GM04503 (cell line): ENCODE measurements at regions not wholly inside any gene's neighbourhood (a gene's known extent, or its start where the extent isn't known, plus 50 kb on each side); places are given as distances from the start of the nearest gene placed in this dataset.
"Not testable (repeated sequence)": the region's sequence is repeated elsewhere in the genome, so short reads cannot be mapped to it uniquely, and the experiment has no call there.

ENCODE experiments used
- DNase-seq: peaks from one replicate; pipeline ENCODE4 v3.0.0-alpha.2; 2012; ENCODE audit warnings: low read depth

DNA sequence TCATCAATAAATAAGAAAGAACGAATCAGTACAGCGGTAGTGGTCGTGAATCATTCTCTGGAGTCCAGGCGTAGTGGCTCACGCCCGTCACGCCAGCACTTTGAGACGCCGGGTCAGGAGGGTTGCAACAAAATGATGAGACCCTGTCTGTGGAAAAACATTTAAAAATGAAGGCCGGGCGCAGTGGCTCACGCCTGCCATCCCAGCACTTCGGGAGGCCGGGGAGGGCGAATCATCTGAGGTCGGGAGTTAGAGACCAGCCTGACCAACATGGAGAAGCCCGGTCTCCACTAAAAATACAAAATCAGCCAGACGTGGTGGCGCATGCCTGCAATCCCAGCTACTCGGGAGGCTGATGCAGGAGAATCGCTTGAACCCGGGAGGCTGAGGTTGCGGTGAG lies 111.8 kb upstream of the ANKRD30BL start:
- not testable (repeated sequence) for DNase-seq

DNA sequence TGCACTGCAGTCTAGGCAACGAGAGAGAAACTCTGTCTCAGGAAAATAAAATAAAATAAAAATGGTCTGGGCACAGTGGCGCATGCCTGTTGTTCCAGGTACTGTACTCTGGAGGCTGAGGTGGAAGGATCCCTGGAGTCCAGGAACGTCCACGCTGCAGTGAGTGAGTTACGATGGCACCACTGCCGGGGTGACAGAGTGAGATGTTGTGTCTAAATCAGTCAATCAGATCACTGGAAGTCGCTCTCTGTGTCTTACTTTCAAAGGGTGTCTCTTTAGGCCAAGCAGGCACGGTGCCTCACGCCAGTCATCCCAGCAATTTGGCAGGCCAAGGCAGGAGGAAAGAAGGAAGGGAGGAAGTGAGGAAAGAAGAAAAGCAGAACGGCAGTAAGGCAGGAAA lies 112.2 kb upstream of the ANKRD30BL start:
- DNase-seq, result no peak

DNA sequence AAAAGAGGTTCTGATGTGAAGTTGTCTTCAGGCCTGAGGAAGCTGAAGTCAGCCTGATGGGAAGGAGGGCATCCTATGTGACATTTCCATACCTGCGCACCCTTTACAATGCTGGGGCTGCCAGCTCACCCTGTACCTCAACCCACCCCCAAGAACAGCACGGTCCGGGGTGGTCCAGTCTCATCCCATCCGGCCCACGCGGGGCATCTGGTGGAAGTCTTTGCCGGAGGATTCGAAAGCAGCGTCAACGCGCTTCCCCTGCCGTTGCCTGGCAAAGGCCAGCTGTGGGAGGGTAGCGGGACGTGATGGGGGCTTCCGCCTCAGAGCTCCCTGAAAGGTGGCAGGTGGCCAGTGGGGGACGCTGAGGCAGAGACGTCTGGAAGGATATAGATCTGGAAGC lies 113.6 kb upstream of the ANKRD30BL start:
- no peak for DNase-seq

DNA sequence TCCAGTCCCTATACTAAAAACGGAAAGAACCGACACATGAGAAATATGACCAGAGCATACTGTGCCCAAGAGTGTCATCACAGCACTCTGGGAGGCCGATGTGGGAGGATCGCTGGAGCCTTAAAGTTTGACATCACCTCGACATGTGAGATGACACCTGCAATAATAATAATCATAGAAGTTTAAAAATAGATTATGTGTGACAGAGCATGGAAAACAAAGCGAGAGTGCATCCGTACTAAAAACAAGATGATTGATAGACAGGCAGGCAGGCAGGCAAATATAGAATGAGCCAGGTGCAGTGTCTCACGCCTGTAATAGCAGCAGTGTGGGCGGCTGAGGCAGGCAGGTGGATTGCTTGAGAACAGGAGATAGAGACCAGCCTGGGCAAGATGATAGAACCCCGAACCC lies 114.8 kb upstream of the ANKRD30BL start:
- DNase-seq, result no peak

DNA sequence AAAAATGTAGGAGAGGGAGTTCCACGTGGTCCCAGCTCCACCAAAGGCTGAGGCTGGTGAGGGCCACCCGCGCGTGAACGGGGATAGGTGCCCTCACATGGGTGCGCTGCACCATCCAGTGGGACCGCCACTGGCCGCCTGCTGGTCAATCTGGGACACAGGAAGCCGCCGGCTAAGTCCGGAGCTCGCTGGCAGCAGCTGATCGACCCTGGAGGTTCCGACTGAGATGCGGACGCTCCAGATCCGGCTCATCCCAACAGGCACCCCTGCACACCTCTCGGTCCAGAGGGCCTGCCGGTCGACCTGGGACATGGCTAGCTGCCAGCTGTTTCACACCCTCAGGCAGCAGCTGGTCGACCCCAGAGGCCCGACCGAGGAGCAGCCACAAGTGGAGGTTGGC lies 116.5 kb upstream of the ANKRD30BL start:
- DNase-seq, result no peak

DNA sequence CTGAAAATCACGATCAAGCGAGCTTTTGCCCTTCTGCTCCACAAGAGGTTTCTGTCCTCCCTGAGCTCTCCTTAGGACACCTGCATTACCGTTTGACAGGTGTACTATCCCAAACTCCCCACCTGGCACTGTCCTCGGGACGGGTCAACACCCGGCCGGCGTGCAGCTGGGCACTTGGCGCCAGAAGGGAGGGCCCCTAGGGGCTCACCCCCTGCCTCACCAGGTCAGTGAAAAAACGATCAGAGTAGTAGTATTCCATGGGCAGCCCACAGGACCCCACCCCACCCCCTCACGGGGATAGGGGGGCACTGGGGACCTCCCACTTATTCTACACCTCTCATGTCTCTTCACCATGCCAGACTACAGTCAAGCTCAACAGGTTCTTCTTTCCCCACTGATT lies 117.6 kb upstream of the ANKRD30BL start:
- no peak for DNase-seq

DNA sequence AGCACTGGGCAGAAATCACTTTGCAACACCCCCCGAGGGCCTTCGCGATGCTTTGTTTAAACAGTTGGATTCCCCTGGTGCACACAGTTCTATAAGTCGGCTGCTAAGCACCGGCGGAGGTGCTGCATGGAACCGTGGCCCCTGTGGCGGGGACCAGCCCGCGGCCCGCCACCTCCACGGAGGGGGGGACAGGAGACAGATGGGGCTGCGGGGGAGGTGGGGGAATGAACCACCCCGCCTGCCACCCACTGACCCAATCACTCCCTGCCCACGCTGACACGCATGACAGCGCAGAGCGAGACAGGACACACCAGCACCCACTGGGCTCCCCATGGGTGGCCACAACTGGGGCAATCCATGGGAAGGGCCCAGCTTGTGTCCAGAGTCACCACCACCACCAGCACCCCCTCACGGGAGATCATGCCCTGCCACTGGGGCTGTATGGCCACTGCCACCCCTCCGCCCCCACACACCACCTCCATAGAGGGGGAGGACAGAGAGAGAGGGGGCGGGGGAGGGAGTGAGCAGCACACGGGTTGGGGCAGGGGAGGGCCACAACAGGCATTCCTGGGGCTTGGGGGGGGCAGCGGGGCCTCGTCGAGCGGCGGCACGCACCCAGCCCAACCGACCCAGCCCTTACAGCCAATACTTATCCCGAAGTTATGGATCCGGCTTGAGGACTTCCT lies 118.3 kb upstream of the ANKRD30BL start:
- no peak for DNase-seq

DNA sequence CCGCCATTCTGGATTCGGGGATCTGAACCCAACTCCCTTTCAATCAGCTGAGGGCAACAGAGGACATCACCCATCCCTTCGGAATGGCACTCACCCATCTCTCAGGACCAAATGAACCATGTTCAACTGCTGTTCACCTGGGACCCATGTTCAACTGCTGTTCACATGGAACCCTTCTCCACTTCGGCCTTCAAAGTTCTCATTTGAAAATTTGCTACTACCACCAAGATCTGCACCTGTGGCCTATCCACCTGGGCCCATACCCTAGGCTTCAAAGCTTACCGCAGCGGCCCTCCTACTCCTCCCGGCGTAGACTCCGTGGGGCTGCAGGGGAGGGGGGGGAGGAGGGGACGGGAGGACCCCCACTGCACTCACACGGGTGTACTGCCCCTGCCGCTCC lies 119.2 kb upstream of the ANKRD30BL start:
- DNase-seq, result no peak

DNA sequence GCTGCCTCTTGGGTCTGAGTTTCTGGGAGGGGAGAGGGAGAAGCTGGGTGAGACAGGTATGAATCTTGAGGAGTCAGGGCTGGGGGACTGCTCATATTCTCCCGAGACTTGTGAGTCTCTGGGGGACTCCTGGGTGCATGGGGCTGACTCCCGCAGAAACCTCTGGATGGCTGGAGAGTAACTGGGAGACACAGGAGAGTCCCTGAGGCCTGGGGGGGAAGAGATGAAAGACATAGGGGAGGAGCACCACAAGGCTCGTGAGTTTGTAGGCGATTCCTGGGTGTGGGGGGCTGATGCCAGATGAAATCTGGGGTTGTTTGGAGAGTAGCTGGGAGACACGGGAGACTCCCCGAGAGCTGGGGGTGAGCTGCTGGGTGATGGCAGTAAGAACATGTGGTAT lies 120.4 kb upstream of the ANKRD30BL start:
- DNase-seq, result not testable (repeated sequence)

DNA sequence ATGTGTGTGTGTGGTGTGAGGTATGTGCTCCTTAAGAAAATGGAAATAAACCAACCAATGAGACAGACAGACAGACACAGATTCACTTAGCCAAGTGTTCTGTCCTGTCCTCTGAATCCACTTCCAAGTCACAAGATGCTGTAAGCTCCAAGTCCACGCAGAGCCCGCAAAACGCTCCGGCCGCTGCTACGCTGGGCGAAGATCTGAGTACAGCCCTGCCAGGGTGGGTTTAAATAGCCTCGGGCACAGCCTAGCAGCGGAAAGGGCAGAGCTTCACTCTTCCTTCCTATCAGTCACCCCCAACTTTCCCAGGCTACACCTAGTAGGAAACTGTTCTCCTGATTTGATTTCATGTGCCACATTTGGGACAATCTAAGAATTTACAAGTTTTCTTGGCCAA lies 121.2 kb upstream of the ANKRD30BL start:
- DNase-seq, result no peak

DNA sequence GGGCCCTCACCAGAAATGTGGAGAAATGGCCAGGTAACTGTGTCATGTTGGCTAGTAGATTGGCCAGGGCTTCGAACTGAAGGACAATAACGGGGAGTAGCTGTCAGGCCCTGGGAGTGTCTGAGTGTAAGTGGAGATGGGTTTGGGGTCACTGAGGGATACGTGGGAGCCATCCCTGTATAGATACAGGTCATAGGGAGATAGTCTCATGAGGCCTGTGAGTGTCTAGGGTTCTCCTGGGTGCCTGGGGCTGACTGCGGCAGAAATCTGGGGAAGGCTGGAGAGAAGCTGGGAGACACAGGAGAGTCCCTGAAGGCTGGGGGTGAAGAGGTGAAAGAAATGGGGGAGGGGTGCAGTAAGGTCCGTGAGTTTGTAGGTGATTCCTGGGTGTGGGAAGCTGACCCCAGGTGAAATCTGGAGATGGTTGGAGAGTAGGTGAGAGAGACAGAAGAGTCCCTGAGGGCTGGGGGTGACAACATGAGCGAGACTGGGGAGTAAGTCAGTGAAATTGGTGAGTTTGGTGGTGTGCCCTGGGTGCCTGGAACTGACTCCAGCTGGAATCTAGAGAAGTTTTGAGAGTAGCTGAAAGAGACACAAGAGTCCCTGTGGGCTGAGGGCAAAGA lies 124.6 kb upstream of the ANKRD30BL start:
- not testable (repeated sequence) for DNase-seq

DNA sequence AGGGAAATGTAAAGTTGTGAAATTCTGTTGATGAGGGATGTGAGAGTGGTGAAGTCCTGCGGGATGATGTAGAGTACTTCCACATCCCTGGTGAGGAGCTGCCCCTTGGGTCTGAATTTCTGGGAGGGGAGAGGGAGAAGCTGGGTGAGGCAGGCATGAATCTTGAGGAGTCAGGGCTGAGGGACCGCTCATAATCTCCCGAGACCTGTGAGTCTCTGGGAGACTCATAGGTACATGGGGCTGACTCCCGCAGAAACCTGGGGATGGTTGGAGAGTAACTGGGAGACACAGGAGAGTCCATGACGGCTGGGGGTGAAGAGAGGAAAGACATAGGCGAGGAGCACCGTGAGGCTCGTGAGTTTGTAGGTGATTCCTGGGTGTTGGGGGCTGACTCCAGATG lies 126.2 kb upstream of the ANKRD30BL start:
- not testable (repeated sequence) for DNase-seq

DNA sequence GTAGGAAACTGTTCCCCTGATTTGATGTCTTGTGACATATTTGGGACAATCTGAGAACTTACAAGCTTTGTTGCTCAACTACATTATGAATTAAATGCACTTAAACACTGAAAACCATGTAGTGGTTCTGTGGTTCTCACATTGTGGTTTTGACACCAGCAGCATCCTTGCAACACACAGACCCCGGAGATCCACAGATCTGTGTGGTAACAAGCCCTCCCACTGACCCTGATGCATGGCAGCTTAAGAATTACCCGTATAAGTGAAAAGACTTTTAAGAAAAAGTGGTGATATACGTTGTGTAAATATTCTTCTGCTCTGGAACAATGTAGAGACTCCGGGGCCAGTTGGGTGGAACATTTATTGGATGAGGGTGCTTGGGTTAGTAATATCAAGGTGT lies 127.4 kb upstream of the ANKRD30BL start:
- not testable (repeated sequence) for DNase-seq

DNA sequence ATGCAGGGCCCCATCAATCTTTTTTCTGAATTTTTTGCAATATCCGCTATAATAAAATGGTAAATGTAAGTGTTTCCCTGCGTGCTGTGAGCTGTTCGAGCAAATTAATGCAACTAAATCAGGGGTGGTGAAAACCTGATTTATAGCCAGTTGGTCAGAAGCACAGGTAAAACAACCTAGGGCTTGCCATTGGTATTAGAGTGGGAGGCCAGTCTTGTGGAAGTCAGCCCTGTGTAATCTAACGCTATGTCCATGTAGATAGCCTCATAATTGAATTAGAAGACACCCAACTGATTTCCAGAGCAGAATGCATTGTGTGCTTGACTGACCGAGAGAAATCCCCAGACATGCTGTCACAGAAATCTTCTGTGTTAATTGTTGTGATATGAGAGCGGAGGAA lies 126.8 kb upstream of the GPR39 start:
- DNase-seq, result not testable (repeated sequence)

DNA sequence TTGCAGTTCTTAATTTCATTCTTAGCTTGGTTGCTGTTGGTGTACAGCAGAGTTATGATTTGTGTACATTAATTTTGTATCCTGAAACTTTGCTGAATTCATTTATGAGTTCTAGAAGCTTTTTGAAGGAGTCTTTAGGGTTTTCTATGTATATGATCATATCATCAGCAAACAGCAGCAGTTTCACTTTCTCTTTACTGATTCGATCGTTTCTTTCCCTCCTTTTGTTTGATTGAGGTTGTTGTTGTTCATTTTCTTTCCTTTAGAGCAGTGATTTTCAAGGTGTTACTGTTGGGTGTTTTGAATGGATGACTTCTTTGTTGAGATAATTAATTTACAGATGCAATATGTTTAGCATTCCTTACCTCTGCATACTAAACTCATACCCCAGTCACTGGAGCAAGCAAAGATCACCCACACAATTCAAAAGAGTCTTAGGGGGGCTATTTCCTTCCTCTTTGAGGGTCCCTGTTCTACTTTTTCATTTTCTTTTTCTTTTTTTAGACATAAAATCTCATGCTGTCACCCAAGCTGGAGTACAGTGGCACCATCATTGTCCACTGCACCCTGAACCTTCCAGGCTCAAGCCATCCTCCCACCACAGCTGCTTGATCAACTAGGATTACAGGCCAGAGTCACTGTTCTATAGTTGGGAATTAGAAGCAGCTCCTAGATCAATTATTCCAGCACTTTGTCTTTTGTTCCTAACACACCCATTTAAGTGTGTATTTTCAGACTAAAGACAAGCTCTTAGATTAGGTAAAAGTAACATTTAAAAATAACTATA lies 115.8 kb upstream of the GPR39 start:
- not testable (repeated sequence) for DNase-seq

DNA sequence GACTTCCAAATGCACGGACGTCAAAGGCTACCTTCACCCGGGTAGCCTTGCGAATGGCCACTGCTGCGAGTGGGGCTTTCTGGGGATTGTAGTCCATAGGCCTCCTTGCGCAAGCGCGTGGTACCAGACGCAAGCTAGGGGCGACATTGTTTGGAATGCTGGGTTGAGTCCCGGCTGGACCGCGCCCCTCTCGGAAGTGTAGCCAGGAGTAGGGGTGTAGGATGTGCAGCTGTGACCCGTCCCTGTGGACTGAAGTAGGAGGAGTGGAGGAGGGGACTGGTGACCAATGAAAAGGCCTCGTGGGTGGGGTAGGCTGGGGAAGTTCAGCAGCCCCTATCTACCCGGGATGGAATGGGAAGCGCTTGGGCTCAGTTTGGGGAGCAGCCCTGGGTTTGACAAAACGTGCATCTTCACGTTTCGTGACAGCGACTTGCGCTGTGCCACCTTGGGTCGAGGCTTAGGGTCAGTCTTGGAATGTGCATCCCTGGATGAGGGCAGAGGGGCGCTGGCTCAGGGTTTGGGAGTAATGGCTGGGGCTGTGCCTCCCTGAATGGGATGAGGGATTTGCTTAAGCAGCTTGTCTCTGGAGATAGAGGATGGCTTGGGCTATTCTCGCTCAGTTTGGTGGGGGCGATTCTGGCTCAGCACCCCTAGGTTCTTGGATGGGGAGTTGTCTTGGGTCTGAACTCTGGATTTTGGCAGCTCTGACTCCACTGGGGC lies 111.8 kb upstream of the GPR39 start:
- DNase-seq, result not testable (repeated sequence)

DNA sequence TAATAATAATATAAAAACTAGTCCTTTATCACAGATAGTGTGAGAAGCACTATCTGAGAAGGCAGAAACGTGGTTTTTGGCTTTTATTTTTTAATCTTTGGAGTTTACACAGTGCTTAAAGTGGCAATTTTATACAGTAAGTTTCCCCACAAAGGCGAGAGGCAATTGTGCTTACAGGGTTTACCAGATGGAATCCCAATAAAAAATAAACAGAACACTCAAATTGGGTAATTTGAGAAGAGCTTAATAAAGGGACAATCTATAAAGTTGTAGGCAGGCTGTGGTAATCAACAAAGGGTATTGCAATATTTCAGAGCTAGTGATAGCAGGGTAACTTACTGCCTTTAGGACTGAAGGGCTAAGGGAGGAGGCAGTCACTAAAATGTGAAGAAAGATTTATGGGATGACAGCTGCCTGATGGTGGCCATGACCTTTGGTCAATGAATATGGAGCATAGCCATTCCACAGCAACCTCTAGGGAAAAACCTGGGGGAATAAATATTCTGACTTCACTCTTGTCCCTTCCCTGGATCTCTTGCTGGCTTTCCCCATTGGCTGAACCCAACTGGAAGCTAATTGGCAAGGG lies 108.9 kb upstream of the GPR39 start:
- DNase-seq, result not testable (repeated sequence)

DNA sequence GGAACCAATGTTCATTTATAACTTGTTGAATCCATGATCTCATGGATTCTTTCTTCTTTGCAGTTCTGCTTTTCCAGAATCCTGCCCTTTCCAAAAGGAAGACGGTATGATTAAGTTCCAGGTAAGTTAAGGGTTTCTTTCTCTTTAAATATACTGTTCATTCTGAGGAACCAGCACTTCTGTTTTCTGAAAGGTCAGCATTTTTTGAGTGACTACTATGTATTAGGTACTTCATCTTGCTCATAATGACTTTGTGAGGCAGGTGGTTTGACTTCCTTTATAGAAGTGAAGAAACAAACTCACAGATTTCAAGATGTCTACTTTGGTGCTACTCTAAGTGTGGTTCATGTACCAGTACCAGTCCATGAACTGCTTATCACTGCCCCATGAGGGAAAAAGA lies 107.4 kb upstream of the GPR39 start:
- DNase-seq, result not testable (repeated sequence)

DNA sequence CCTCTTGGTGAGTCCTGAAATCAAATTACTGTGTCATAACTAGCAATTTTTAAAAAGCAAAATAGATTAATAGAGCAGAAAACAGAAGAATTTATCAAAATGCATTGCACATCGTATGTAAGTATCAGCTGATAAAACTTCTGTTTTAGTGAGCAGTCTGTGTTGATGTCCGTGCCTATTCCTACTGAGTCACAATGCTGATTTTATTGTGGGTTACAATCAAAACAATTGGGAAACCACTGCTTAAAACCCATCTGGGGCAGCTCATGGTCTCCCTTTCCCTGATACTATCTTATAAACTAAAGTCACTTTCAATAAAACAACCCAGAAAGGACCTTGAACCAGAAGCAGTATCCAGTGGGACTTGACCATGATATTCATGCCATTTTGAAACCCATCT lies 101.1 kb upstream of the GPR39 start:
- not testable (repeated sequence) for DNase-seq

DNA sequence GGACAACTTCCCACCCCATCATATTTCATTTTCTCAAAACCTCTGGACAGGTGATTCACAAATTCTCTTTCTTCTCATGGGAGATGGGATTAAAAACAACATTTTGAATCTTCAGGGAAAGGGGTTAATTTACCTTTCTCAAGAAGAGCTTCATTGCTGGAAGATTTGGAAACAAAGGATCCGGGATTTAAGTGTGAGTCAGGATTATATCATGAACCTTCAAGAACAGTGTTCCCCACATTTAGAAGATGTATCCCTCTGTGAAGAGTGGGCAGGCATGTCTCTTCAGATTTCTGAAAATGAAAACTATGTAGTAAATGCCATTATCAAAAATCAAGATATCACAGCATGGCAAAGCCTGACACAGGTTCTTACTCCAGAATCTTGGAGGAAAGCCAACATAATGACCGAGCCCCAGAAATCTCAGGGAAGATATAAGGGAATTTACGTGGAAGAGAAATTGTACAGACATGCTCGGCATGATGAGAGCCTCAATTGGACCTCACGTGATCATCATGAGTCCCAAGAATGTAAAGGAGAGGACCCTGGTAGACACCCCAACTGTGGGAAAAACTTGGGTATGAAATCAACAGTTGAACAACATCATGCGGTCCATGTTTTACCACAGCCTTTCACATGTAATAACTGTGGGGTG lies 99.5 kb upstream of the GPR39 start:
- not testable (repeated sequence) for DNase-seq

DNA sequence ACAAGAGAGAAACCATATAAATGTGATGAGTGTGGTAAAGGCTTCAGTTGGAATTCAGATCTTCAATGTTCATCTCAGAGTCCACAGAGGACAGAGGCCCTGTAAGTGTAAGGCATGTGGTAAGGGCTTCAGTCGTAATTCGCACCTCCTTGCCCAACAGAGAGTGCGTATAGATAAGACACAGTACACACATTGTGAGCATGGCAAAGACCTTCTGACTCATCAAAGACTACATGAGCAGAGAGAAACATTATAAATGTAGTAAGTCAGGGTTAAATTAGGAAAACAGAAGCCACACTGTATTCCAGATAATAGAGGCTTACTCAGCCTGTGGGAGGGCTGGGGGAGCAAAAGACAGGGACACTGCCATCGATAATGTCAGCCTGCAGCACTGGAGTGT lies 98.1 kb upstream of the GPR39 start:
- not testable (repeated sequence) for DNase-seq

DNA sequence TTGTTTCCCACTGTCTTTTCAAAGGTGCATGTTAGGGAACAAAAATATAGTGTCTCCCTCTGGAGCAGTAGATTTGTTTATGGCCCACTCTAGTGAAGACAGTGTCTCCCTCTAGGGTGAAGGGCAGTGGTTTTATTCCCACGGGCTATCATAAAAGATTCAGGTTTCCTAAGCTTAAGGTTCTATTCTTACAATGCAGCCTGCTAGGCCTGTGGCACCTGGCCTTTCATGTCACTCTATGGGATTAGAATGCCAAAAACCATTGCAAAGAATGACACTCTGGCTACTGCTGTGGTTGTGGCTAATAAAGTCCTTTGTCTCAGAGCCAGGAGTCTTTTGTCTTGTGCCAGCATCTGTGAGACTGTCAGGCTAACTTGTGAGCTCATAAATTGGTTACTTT lies 92.6 kb upstream of the GPR39 start:
- DNase-seq, result not testable (repeated sequence)
